Epithelial cell of proximal tubule (primary cell): ENCODE measurements at regions not wholly inside any gene's neighbourhood (a gene's known extent, or its start where the extent isn't known, plus 50 kb on each side); places are given as distances from the start of the nearest gene placed in this dataset.

ENCODE experiments used
- DNase-seq: peaks from one replicate; pipeline ENCODE4 v3.0.0-alpha.2; 2011; ENCODE audit warnings: low read depth
- H3K4me3 ChIP-seq: 2 replicates; pipeline ENCODE4 v1.5.1; 2011; ENCODE audit warnings: low read depth, mild to moderate bottlenecking, low read length
- CTCF ChIP-seq: conservative IDR thresholded peaks from 2 replicates; pipeline ENCODE4 v1.5.1; 2012; ENCODE audit warnings: low read depth, mild to moderate bottlenecking, low read length

GRCh38 chr20:21003902-21004301 is 102.3 kb downstream of the LINC00237 start:
- DNase-seq, result no peak
- H3K4me3 ChIP-seq, result no peak overlapping the region
- no peak for TF ChIP-seq CTCF

DNA sequence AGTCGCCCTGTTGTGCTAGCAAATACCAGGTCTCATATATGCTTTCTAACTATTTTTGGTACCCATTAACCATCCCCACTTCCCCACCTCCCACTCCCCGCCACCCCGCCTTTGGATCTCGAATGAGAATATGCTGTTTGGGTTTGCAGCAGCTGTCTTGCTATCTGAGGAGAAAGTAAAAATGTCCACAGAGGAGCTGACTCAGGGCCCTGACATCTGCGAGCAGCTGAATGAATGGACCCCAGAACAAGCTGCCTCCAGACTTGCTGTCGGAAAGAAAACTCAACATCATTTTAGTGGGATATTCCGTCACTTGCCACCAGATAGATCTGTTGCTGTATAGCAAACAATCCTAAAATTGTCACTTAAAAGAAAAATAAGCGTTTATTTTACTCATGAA is 103.7 kb downstream of the LINC00237 start:
- no peak overlapping the region for H3K4me3 ChIP-seq
- no peak for TF ChIP-seq CTCF
- DNase-seq, result no peak

DNA sequence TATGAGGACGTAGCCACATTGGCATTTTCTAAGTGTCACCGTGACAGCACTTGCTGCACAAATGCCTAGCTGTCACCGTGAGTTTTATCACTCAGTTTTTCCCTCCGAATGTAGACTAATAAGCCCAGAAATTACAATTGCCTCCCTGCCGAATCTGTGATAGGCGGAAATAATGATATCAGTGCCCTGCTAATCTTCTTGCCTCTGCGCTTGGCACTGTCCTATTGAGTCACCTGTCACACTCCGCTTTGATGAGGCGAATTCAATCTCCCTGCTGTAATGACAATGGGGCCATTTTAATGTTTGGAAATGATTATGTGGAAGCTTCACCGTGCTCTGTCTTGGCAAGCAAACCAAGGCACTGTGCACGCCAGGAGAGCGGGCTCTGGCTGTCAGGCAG is 112.8 kb downstream of the LINC00237 start:
- TF ChIP-seq CTCF, result no peak
- no peak overlapping the region for H3K4me3 ChIP-seq
- DNase-seq, result no peak

DNA sequence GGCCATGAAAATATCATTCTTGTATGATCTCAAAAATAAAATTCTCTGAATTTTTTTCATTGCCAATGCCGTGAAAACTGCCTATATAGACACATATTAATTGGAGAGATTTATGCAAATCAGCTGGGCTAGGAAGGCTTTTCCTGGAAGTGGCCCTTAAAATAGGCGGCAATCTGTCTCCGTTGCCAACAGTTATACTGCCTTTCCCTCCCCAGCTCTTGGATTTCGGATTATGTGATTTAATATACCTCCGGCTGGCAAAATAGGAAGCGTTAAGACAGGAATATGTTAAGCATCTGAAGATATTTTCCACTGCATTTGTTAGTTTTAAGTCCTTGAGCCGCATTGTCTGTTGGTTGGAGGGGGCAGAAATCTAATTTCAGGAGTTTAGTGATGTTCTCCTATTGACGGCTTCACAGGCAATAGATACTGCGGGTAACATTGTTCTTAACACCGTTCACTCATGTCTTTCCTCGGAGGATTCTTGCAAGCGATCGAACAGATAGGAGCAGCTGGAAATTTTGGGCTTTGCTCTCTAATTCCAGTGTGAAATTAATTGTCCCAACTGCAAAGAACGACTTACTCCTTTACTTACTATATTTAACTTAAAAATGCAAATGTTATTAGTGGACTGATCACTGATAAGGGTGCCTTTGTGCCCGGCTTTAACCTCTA is 113.3 kb downstream of the LINC00237 start:
- H3K4me3 ChIP-seq, result no peak overlapping the region
- no peak for DNase-seq
- no peak for TF ChIP-seq CTCF

DNA sequence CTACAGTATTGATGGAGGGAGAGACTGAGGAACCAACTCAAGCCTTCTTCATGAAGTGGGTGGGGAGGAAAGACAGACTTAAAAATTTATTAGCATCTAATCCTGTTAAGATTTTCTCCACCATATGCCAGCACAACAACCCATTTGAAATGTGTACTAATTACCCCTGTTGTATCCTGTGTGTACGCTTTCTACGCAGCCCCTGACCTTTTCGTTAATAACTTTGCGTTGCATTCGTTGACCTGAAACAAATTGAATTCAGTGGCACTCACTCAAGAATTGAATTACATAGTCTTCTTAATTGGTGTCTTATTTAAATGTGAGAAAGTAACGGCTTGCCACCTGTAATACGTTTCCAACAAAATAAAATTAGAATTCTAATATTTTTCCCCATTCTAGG is 113.9 kb downstream of the LINC00237 start:
- no peak overlapping the region for H3K4me3 ChIP-seq
- DNase-seq, result no peak
- TF ChIP-seq CTCF, result no peak

- no peak for DNase-seq
- no peak overlapping the region for H3K4me3 ChIP-seq
- no peak for TF ChIP-seq CTCF
Observed at GRCh38 chr20:20989081-20989480, 117.1 kb downstream of the LINC00237 start.

- TF ChIP-seq CTCF, result no peak
- no peak for DNase-seq
- H3K4me3 ChIP-seq, result no peak overlapping the region
Observed at GRCh38 chr20:20979934-20980333, 126.2 kb downstream of the LINC00237 start.
